ENCODE measurements at regions not wholly inside any gene's neighbourhood (a gene's known extent, or its start where the extent isn't known, plus 50 kb on each side); places are given as distances from the start of the nearest gene placed in this dataset.
A peak's percentile ranks its signal among the peaks of the same experiment; 100 is the strongest.

DNA sequence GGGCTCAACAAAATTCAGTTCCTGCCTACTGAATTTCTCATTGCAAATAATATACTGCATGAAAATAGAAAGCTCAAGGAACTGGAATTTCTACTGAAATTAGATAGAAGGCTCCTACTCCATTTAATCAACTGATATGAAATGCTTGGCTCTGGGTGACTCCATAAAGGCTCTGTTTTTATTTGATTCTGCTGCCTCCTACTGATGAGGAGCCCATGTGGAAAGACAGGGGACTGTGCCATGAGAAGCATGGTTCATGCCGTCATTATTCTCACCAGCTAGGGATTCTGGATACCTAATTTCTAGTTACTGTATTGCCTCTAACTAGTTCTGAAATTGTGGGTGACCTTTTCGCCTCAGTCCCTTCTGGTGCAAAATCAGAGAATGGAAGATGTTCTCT is 366.2 kb upstream of the DPH6 start:
- TF ChIP-seq, protein P1, sequence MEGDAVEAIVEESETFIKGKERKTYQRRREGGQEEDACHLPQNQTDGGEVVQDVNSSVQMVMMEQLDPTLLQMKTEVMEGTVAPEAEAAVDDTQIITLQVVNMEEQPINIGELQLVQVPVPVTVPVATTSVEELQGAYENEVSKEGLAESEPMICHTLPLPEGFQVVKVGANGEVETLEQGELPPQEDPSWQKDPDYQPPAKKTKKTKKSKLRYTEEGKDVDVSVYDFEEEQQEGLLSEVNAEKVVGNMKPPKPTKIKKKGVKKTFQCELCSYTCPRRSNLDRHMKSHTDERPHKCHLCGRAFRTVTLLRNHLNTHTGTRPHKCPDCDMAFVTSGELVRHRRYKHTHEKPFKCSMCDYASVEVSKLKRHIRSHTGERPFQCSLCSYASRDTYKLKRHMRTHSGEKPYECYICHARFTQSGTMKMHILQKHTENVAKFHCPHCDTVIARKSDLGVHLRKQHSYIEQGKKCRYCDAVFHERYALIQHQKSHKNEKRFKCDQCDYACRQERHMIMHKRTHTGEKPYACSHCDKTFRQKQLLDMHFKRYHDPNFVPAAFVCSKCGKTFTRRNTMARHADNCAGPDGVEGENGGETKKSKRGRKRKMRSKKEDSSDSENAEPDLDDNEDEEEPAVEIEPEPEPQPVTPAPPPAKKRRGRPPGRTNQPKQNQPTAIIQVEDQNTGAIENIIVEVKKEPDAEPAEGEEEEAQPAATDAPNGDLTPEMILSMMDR (IDR thresholded peaks at IDR 0.05) = peak in 2 of 4 experiments; percentile 6 to 9
- no peak for TF ChIP-seq POLR2A (IDR thresholded peaks at IDR 0.05)
- H3K27ac ChIP-seq = no peak overlapping the region
- no peaks in the 10 kb centered on the region for H3K4me1 ChIP-seq
- intact Hi-C loops (cut with DNase I; ENCODE audit: low total_unique reads) = no loop called here
- H3K4me3 ChIP-seq = no peak overlapping the region
- no peaks in the 10 kb centered on the region for H3K36me3 ChIP-seq
- no peaks in the 10 kb centered on the region for H3K9me3 ChIP-seq
- no peak for DNase-seq
- no peaks in the 10 kb centered on the region for H3K27me3 ChIP-seq

DNA sequence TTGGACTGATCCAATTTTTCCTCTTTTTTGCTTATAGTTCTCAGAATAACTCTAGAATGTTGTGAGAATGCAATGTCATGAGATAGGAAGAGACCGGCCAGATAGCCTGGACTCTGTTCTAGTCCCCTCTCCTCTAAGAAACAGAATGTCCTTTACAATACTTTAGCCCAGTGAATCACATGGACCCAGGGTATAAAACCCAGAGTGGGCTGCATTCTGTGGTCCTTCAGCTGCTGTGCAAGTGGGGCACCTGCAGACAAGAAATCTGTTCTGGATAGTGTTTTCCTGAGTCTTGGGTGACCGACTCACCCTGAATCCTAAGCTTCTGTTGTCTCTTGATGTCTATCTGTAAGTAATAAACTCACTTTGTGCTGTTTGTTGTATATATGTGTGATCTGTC is 368.6 kb upstream of the DPH6 start:
- TF ChIP-seq POLR2A (IDR thresholded peaks at IDR 0.05) = no peak
- TF ChIP-seq, protein P1 (IDR thresholded peaks at IDR 0.05) = no peak
- Histone ChIP-seq H3K9me3 (no peaks in the 10 kb centered on the region), H3K4me3 (no peak overlapping the region), H3K27ac (no peak overlapping the region), H3K36me3 (no peaks in the 10 kb centered on the region), H3K4me1 (no peaks in the 10 kb centered on the region), H3K27me3 (no peaks in the 10 kb centered on the region)
- DNase-seq = no peak
- intact Hi-C loops (cut with DNase I; ENCODE audit: low total_unique reads) = no loop called here

- no peak overlapping the region for H3K4me3 ChIP-seq
- no peak for DNase-seq
- H3K27me3 ChIP-seq = no peaks in the 10 kb centered on the region
- H3K36me3 ChIP-seq = no peaks in the 10 kb centered on the region
- intact Hi-C loops (cut with DNase I; ENCODE audit: low total_unique reads) = no loop called here
- no peak overlapping the region for H3K27ac ChIP-seq
- TF ChIP-seq, protein P1 (IDR thresholded peaks at IDR 0.05) = no peak
- TF ChIP-seq POLR2A (IDR thresholded peaks at IDR 0.05) = no peak
- no peaks in the 10 kb centered on the region for H3K9me3 ChIP-seq
- no peaks in the 10 kb centered on the region for H3K4me1 ChIP-seq
These were observed 375.1 kb upstream of the DPH6 start for GRCh38 chr15:35921046-35921445.

DNA sequence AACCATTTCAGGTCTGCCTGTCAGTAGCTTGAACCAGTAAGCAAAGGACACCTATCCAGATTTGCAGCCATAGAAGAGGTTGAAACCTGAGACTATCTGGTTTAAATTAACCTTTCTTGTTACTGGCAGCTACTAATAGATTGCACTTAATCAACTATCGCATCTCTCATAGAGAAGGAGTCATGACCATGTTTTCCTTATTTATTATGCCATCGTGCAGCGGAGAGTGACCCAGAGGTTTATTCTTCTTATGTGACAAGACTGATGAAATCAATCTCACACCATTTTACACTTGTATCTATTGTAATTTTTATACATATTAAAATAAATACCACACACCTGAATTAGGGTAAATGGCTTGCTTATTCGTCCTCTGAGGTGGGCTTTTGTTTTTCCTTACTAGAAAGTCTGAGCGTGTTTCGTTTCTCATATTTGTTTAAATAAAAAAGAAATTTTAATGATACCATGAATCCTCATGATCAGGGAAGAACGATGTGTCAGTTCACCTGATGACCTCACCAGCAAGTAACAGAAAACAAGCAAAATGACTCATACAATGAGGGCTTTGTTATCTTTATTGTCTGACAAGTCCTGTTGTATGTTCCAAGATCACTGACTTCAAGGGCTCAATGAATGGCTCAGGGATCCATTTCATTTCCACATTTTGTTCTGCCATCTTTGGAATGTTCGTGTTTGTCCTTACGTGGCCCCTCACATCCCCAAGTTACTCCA is 379.5 kb upstream of the DPH6 start:
- no peak for DNase-seq
- Histone ChIP-seq H3K4me3 (no peak overlapping the region), H3K4me1 (no peaks in the 10 kb centered on the region), H3K27ac (no peak overlapping the region), H3K9me3 (no peaks in the 10 kb centered on the region), H3K36me3 (no peaks in the 10 kb centered on the region), H3K27me3 (no peaks in the 10 kb centered on the region)
- TF ChIP-seq, protein P1 (IDR thresholded peaks at IDR 0.05) = no peak
- no peak for TF ChIP-seq POLR2A (IDR thresholded peaks at IDR 0.05)
- intact Hi-C loops (cut with DNase I; ENCODE audit: low total_unique reads) = no loop called here

- TF ChIP-seq, protein P1 (IDR thresholded peaks at IDR 0.05) = no peak
- no peak for TF ChIP-seq POLR2A (IDR thresholded peaks at IDR 0.05)
- no peaks in the 10 kb centered on the region for H3K27me3 ChIP-seq
- no peaks in the 10 kb centered on the region for H3K9me3 ChIP-seq
- H3K4me1 ChIP-seq = no peaks in the 10 kb centered on the region
- intact Hi-C loops (cut with DNase I; ENCODE audit: low total_unique reads) = no loop called here
- H3K27ac ChIP-seq = no peak overlapping the region
- no peaks in the 10 kb centered on the region for H3K36me3 ChIP-seq
- H3K4me3 ChIP-seq = no peak overlapping the region
- DNase-seq = no peak
These were observed 380.0 kb upstream of the DPH6 start for GRCh38 chr15:35926007-35926380.
